Ishikawa (cell line): ENCODE measurements at regions not wholly inside any gene's neighbourhood (a gene's known extent, or its start where the extent isn't known, plus 50 kb on each side); places are given as distances from the start of the nearest gene placed in this dataset.

Experiments used
- CREB1 ChIP-seq: IDR thresholded peaks from 2 replicates; pipeline ENCODE4 v1.6.1; 2012; ENCODE audit warnings: low read depth
- EGR1 ChIP-seq: IDR thresholded peaks from 2 replicates; pipeline ENCODE4 v1.6.1; 2012
- EP300 ChIP-seq: IDR thresholded peaks from 2 replicates; pipeline ENCODE4 v1.6.1; 2012; ENCODE audit warnings: borderline replicate concordance
- FOXM1 ChIP-seq: IDR thresholded peaks from 2 replicates; pipeline ENCODE4 v1.6.1; 2012; ENCODE audit warnings: low read depth, borderline replicate concordance
- MAX ChIP-seq: IDR thresholded peaks from 2 replicates; pipeline ENCODE4 v1.6.1; 2012
- NFIC ChIP-seq: IDR thresholded peaks from 2 replicates; pipeline ENCODE4 v1.6.1; 2012
- RAD21 ChIP-seq: IDR thresholded peaks from 2 replicates; pipeline ENCODE4 v1.6.1; 2012; ENCODE audit warnings: low read depth
- REST ChIP-seq: IDR thresholded peaks from 2 replicates; pipeline ENCODE4 v1.6.1; 2012; ENCODE audit warnings: low read depth, mild to moderate bottlenecking
- TAF1 ChIP-seq: IDR thresholded peaks from 2 replicates; pipeline ENCODE4 v1.6.1; 2012; ENCODE audit warnings: low read depth, mild to moderate bottlenecking
- TCF12 ChIP-seq: IDR thresholded peaks from 2 replicates; pipeline ENCODE4 v1.6.1; 2012; ENCODE audit warnings: low read depth
- YY1 ChIP-seq: IDR thresholded peaks from 2 replicates; pipeline ENCODE4 v1.6.1; 2012; ENCODE audit warnings: low read depth

DNA sequence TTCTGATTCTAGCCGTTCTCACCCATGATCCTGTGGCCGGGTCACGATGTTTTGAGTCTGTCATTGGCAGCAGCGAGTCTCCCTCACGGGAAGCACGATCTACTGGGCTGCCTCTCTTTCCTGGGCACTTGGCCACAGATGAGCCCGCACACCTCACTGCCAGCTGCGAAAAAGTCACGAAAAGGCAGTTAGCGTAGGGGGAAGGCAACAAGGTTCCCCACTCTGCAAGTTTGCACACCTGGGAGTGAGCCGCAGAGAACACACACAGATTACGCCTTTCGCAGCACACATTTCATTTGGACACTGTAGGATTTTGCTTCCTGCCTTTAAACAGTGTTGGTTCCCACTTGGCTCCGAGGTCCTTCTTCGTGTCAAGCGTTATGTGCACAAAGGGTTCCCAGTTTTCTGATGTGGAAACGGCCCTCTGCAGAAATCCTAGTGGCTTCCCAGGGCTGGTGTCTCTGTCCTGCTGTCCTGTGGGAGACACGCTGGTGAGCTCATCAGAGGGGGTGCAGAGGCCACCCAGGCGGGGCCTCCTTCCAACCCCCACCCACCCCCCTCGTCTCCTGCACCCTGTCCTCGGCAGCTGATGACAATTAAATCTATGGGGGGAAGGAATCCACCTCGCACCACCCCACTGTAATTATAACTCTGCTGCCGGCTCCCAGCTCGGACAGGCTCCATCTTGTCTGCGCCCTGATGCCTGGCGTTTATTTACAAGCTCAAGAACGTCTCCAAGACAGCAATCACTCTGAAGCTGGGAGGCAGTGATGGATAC is 157.3 kb upstream of the SALL3 start:
- TF ChIP-seq MAX (no peak), TAF1 (no peak), RAD21 (no peak), EP300 (no peak), YY1 (no peak), NFIC (no peak), FOXM1 (no peak), REST (no peak), TCF12 (no peak), EGR1 (no peak), CREB1 (no peak)
